ENCODE measurements at regions not wholly inside any gene's neighbourhood (a gene's known extent, or its start where the extent isn't known, plus 50 kb on each side); places are given as distances from the start of the nearest gene placed in this dataset.

GRCh38 chr11:115993590-115993989, 489.4 kb upstream of the CADM1 start:
- TF ChIP-seq CTCF (conservative IDR thresholded peaks at IDR 0.05 in 1 of 2, IDR thresholded peaks at IDR 0.05 in 1 of 2; ENCODE audit: low read depth in 1 of 2, low read length in 2 of 2) (no peak), EZH2 (IDR thresholded peaks at IDR 0.05; ENCODE audit: low read length, missing control alignments) (no peak)
